ENCODE measurements at regions not wholly inside any gene's neighbourhood (a gene's known extent, or its start where the extent isn't known, plus 50 kb on each side); places are given as distances from the start of the nearest gene placed in this dataset.

GRCh38 chr2:58762176-58762781 lies 521.2 kb upstream of the FANCL start:
- TF ChIP-seq EZH2 (IDR thresholded peaks at IDR 0.05; ENCODE audit: borderline replicate concordance, insufficient read depth, low read length, poor library complexity, severe bottlenecking) = no peak
- peak; percentile 74 for TF ChIP-seq CTCF (IDR thresholded peaks at IDR 0.05; ENCODE audit: poor library complexity, severe bottlenecking)
- TF ChIP-seq EP300 (conservative IDR thresholded peaks at IDR 0.05; ENCODE audit: poor library complexity, severe bottlenecking) = no peak
- TF ChIP-seq MXI1 (conservative IDR thresholded peaks at IDR 0.05; ENCODE audit: poor library complexity, severe bottlenecking) = no peak
- no peak for TF ChIP-seq REST (IDR thresholded peaks at IDR 0.05; ENCODE audit: borderline replicate concordance)
- TF ChIP-seq POLR2AphosphoS5 (IDR thresholded peaks at IDR 0.05) = no peak
